NT2/D1 (cell line): ENCODE measurements at regions not wholly inside any gene's neighbourhood (a gene's known extent, or its start where the extent isn't known, plus 50 kb on each side); places are given as distances from the start of the nearest gene placed in this dataset.

Experiments
- DNase-seq: peaks from one replicate; pipeline ENCODE4 v3.0.0-alpha.2; 2011; ENCODE audit warnings: low read depth, low spot score
- H3K27me3 ChIP-seq: 2 replicates; pipeline ENCODE4 v1.6.0; 2011; ENCODE audit warnings: mild to moderate bottlenecking; ENCODE audit not compliant: insufficient read length, insufficient read depth
- H3K36me3 ChIP-seq: 2 replicates; pipeline ENCODE4 v1.6.1; 2011; ENCODE audit warnings: mild to moderate bottlenecking, low read length, mixed read lengths; ENCODE audit not compliant: insufficient read depth, insufficient read length
- H3K4me1 ChIP-seq: 2 replicates; pipeline ENCODE4 v1.5.1; 2011; ENCODE audit not compliant: insufficient read depth, insufficient read length
- H3K4me3 ChIP-seq: 2 replicates; pipeline ENCODE4 v1.5.1; 2011; ENCODE audit warnings: low read depth; ENCODE audit not compliant: insufficient read length
- H3K9ac ChIP-seq: 2 replicates; pipeline ENCODE4 v1.6.0; 2011; ENCODE audit warnings: low read depth; ENCODE audit not compliant: insufficient read length
- H3K9me3 ChIP-seq: 2 replicates; pipeline ENCODE4 v1.5.1; 2011; ENCODE audit warnings: mild to moderate bottlenecking, low read length; ENCODE audit not compliant: insufficient read depth
- SUZ12 ChIP-seq: IDR thresholded peaks from 2 replicates; pipeline ENCODE4 v1.6.1; 2011; ENCODE audit not compliant: insufficient read length, insufficient read depth; ENCODE audit errors: extremely low read depth
- YY1 ChIP-seq: IDR thresholded peaks from 2 replicates; pipeline ENCODE4 v1.6.1; 2011; ENCODE audit not compliant: insufficient read length, insufficient read depth
- ZNF274 ChIP-seq: IDR thresholded peaks from 2 replicates; pipeline ENCODE4 v1.6.1; 2011; ENCODE audit warnings: mild to moderate bottlenecking, low read depth, low read length

GRCh38 chr6:147048930-147049329 is 155.3 kb upstream of the STXBP5 start:
- no peak for DNase-seq
- TF ChIP-seq ZNF274 (no peak), SUZ12 (no peak), YY1 (no peak)
- Histone ChIP-seq H3K9ac (no peak overlapping the region), H3K36me3 (no peaks in the 10 kb centered on the region), H3K4me3 (no peak overlapping the region), H3K4me1 (no peaks in the 10 kb centered on the region), H3K9me3 (peaks cover 9% of the 10 kb centered on the region), H3K27me3 (no peaks in the 10 kb centered on the region)

DNA sequence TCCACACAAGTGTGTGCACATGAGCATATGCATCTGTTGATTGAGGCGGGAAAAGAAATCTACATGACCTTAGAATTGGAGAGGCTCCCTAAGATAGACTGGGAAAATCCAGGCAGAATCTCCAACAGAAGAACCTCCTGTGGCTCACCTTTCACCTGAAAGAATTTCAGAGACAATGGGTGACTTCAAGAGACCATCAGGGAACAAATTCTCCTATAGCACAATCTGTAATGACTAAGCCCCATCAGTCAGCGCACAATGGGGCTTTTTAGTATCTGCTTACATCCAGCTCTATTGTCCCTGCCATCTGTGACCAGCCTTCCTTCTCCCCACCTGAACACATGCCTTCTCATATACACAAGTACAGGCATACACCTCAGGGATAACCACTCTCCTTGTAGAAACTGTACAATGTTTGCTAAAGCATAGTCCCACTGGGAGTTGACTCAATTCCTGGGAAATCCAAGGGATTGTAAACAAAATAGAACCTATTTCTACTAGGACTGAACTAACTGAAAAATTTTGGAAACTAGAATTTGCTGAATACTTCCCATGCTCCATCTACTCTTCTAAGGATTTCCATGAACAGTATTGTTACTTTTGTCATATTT is 150.8 kb upstream of the STXBP5 start:
- peak; percentile 48 for DNase-seq
- no peak for TF ChIP-seq ZNF274
- no peak for TF ChIP-seq YY1
- no peak for TF ChIP-seq SUZ12
- no peaks in the 10 kb centered on the region for H3K9me3 ChIP-seq
- H3K4me3 ChIP-seq, result no peak overlapping the region
- H3K9ac ChIP-seq, result no peak overlapping the region
- H3K4me1 ChIP-seq, result no peaks in the 10 kb centered on the region
- H3K36me3 ChIP-seq, result no peaks in the 10 kb centered on the region
- H3K27me3 ChIP-seq, result no peaks in the 10 kb centered on the region

DNA sequence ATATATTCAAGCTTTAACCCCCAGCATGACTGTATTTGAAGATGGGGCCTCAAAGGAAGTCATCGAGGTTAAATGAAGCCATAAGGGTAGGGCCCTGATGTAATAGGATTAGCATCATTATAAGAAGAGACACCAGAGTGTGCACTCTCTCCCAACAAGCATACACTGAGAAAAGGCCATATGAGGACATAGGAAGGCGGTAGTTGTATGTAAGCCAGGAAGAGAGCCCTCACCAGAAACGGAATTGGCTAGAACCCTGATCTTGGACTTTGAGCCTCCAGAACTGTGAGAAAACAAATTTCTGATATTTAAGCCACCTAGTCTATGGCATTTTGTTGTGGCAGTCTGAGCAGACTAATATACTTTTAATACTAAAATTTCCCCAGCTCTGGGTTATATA is 150.1 kb upstream of the STXBP5 start:
- no peaks in the 10 kb centered on the region for H3K4me1 ChIP-seq
- no peaks in the 10 kb centered on the region for H3K27me3 ChIP-seq
- H3K9ac ChIP-seq, result no peak overlapping the region
- H3K4me3 ChIP-seq, result no peak overlapping the region
- DNase-seq, result no peak
- TF ChIP-seq ZNF274 (no peak), SUZ12 (no peak), YY1 (no peak)
- no peaks in the 10 kb centered on the region for H3K9me3 ChIP-seq
- no peaks in the 10 kb centered on the region for H3K36me3 ChIP-seq

DNA sequence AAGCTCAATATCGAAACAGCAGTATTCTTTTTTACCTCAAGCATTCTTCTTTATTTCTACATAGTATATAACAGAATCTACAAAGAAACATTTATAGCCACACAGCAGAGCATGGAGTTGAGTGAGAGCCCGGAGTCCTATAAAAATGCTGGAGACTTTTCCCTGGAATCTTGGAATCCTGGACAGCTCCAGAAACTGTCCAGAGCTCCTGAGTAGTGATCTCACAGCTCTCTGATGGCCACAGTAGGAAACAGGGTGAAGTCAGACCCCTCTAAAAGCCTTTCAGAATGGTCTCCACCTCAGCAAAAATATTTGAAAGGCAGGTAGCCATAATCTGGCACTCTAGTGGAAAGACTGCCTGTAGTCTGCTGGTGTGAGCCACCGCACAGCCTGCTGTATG is 149.3 kb upstream of the STXBP5 start:
- no peaks in the 10 kb centered on the region for H3K27me3 ChIP-seq
- TF ChIP-seq ZNF274, result no peak
- no peak for TF ChIP-seq SUZ12
- TF ChIP-seq YY1, result no peak
- no peaks in the 10 kb centered on the region for H3K9me3 ChIP-seq
- H3K36me3 ChIP-seq, result no peaks in the 10 kb centered on the region
- no peaks in the 10 kb centered on the region for H3K4me1 ChIP-seq
- H3K9ac ChIP-seq, result no peak overlapping the region
- H3K4me3 ChIP-seq, result no peak overlapping the region
- DNase-seq, result no peak

- H3K9me3 ChIP-seq, result no peaks in the 10 kb centered on the region
- H3K27me3 ChIP-seq, result no peaks in the 10 kb centered on the region
- TF ChIP-seq ZNF274 (no peak), YY1 (no peak), SUZ12 (no peak)
- H3K36me3 ChIP-seq, result no peaks in the 10 kb centered on the region
- H3K9ac ChIP-seq, result no peak overlapping the region
- H3K4me3 ChIP-seq, result no peak overlapping the region
- no peak for DNase-seq
- no peaks in the 10 kb centered on the region for H3K4me1 ChIP-seq
Observed at GRCh38 chr6:147055821-147056392, 148.3 kb upstream of the STXBP5 start.

GRCh38 chr6:147057188-147057587 is 147.0 kb upstream of the STXBP5 start:
- no peaks in the 10 kb centered on the region for H3K9me3 ChIP-seq
- H3K36me3 ChIP-seq, result no peaks in the 10 kb centered on the region
- H3K27me3 ChIP-seq, result no peaks in the 10 kb centered on the region
- TF ChIP-seq SUZ12, result no peak
- TF ChIP-seq YY1, result no peak
- no peak for TF ChIP-seq ZNF274
- DNase-seq, result no peak
- H3K4me3 ChIP-seq, result no peak overlapping the region
- H3K9ac ChIP-seq, result no peak overlapping the region
- H3K4me1 ChIP-seq, result no peaks in the 10 kb centered on the region

DNA sequence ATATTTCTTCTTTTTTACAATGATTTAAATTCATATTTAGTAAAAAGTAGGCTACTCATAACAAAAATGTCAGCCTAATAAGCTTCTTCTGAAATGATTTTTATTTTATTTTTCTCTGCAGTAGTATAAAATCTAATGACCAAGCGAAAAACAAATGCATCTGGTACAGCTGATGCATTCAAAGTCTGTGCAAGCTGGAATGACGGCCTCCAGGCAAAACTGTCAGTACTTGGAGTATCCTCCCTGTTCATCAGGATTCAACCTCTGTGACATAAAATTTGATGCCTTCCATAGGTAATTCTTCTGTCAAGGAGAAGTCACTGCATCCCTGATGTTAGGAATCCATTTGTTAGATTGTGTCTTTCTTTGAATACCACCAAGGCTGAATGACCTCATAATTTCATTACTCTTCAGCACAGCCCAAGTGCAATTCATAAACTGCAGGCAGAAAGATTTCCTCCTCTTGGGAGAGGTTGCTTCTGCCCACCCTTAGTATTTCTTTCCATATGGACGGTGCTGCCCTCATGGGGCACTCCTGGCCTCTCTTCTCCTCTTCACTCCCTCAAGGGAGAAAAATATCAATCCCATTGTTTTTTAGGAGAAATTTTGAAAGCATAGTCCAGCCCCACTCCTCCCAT is 146.4 kb upstream of the STXBP5 start:
- Histone ChIP-seq H3K9ac (no peak overlapping the region), H3K36me3 (no peaks in the 10 kb centered on the region), H3K4me1 (no peaks in the 10 kb centered on the region), H3K4me3 (no peak overlapping the region), H3K9me3 (no peaks in the 10 kb centered on the region), H3K27me3 (no peaks in the 10 kb centered on the region)
- TF ChIP-seq YY1 (no peak), ZNF274 (no peak), SUZ12 (no peak)
- DNase-seq, result no peak
